ENCODE measurements at regions not wholly inside any gene's neighbourhood (a gene's known extent, or its start where the extent isn't known, plus 50 kb on each side); places are given as distances from the start of the nearest gene placed in this dataset.

DNA sequence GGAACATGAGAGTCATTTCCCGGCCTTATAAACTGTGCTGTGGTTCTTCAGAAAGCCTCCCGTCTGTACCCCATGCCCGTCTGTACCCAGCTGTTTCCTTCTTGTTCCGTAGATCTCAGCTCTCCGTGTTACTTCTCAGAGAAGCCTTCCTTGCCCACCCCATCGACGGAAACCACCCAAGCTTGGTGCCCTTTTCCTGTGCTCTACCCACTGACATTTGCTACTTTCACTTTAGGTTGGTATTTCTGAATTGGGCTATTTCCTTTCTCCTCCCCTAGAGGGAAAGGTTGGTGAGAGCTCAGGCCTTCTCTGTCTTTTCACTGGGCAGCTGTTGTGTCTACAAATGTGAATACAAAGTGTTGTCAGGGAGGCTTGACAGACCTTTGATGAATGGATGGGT, 764.5 kb upstream of the ADAMTS16 start:
- Histone ChIP-seq H3K27me3 (replicated peaks; ENCODE audit: insufficient read depth, low read length) (no peaks in the 10 kb centered on the region), H3K9ac (ENCODE audit: low read length) (no peak overlapping the region), H3K36me3 (replicated peaks; ENCODE audit: insufficient read depth, low read length) (no peaks in the 10 kb centered on the region), H2AFZ (ENCODE audit: low read length) (no peak overlapping the region), H3K4me1 (ENCODE audit: low read length) (no peaks in the 10 kb centered on the region), H3K9me3 (replicated peaks; ENCODE audit: insufficient read depth, low read length) (no peaks in the 10 kb centered on the region), H4K20me1 (ENCODE audit: insufficient read depth, low read length) (no peaks in the 10 kb centered on the region), H3F3A (ENCODE audit: insufficient read depth, low read length) (no peaks in the 10 kb centered on the region), H3K4me3 (ENCODE audit: low read length) (no peak overlapping the region), H3K79me2 (ENCODE audit: low read length) (no peaks in the 10 kb centered on the region), H3K27ac (ENCODE audit: low read length) (no peak overlapping the region), H3K4me2 (ENCODE audit: low read depth, low read length) (no peak overlapping the region), H3K9me2 (replicated peaks; ENCODE audit: insufficient read depth, low read length) (no peaks in the 10 kb centered on the region)
- TF ChIP-seq EZH2phosphoT487 (IDR thresholded peaks at IDR 0.05; ENCODE audit: low read length) (no peak), EZH2 (optimal IDR thresholded peaks at IDR 0.05; ENCODE audit: low read depth, low read length) (no peak)
- TF ChIP-seq, protein P1, sequence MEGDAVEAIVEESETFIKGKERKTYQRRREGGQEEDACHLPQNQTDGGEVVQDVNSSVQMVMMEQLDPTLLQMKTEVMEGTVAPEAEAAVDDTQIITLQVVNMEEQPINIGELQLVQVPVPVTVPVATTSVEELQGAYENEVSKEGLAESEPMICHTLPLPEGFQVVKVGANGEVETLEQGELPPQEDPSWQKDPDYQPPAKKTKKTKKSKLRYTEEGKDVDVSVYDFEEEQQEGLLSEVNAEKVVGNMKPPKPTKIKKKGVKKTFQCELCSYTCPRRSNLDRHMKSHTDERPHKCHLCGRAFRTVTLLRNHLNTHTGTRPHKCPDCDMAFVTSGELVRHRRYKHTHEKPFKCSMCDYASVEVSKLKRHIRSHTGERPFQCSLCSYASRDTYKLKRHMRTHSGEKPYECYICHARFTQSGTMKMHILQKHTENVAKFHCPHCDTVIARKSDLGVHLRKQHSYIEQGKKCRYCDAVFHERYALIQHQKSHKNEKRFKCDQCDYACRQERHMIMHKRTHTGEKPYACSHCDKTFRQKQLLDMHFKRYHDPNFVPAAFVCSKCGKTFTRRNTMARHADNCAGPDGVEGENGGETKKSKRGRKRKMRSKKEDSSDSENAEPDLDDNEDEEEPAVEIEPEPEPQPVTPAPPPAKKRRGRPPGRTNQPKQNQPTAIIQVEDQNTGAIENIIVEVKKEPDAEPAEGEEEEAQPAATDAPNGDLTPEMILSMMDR (IDR thresholded peaks at IDR 0.05; ENCODE audit: low read length) = no peak
- peak; percentile 11 for DNase-seq

DNA sequence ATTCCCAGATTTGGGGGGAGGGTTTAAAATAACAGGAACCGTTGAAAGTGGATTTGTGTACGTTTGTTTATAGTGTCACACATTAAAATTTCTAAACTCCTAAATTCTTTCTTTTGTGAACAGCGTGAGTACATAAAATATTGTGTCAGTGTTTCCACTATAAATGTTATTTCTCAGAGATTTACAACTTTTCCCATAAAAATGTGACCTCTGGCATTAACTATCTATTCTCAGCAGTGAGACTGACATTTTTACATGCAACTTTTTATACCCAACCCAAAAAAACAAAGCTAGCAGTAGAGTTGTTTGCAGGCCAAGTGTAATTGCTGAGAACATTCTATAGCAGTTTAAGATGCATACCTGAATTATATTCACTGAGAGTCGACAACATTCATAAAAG, 757.0 kb upstream of the ADAMTS16 start:
- no peak overlapping the region for H3K27ac ChIP-seq (ENCODE audit: low read length)
- no peak overlapping the region for H3K4me3 ChIP-seq (ENCODE audit: low read length)
- H2AFZ ChIP-seq (ENCODE audit: low read length) = no peak overlapping the region
- no peaks in the 10 kb centered on the region for H3K79me2 ChIP-seq (ENCODE audit: low read length)
- TF ChIP-seq, protein P1 (IDR thresholded peaks at IDR 0.05; ENCODE audit: low read length) = no peak
- TF ChIP-seq EZH2phosphoT487 (IDR thresholded peaks at IDR 0.05; ENCODE audit: low read length) (no peak), EZH2 (optimal IDR thresholded peaks at IDR 0.05; ENCODE audit: low read depth, low read length) (no peak)
- no peak overlapping the region for H3K4me2 ChIP-seq (ENCODE audit: low read depth, low read length)
- no peaks in the 10 kb centered on the region for H3K9me2 ChIP-seq (replicated peaks; ENCODE audit: insufficient read depth, low read length)
- no peak for DNase-seq
- no peaks in the 10 kb centered on the region for H3K36me3 ChIP-seq (replicated peaks; ENCODE audit: insufficient read depth, low read length)
- no peaks in the 10 kb centered on the region for H3K27me3 ChIP-seq (replicated peaks; ENCODE audit: insufficient read depth, low read length)
- no peaks in the 10 kb centered on the region for H3F3A ChIP-seq (ENCODE audit: insufficient read depth, low read length)
- no peak overlapping the region for H3K9ac ChIP-seq (ENCODE audit: low read length)
- H4K20me1 ChIP-seq (ENCODE audit: insufficient read depth, low read length) = no peaks in the 10 kb centered on the region
- no peaks in the 10 kb centered on the region for H3K9me3 ChIP-seq (replicated peaks; ENCODE audit: insufficient read depth, low read length)
- H3K4me1 ChIP-seq (ENCODE audit: low read length) = no peaks in the 10 kb centered on the region

DNA sequence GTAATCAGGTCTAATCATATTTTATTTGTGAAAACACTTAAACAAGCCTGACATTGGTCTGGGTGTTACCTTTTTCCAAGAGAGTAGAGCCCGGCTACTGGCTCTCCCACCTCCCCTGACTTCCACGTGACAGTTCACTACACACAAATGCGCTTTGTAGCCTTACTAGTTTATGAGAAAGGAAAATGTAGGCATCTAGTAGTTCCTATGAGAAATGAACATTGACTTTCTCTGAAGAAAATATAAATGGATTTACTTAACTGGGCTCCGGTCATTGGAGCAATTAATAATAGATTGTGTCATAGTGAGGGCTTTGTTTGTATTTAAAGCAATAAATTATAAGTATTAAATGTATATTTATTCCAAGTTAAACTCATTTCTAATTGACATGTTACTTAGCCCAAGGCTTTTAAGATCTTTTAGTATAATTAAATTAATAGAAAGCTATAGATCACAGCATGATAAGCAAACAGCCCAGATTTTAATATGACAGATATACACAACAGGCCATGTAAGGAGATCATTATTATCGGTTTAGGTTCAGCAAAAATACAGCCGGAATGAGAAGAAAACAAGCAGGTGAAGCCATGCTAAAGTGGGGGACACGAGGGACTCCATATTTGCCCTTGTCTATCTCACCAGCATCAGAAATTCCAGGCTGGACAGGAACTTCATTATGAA, 756.5 kb upstream of the ADAMTS16 start:
- H3K9me2 ChIP-seq (replicated peaks; ENCODE audit: insufficient read depth, low read length) = no peaks in the 10 kb centered on the region
- H2AFZ ChIP-seq (ENCODE audit: low read length) = no peak overlapping the region
- DNase-seq = no peak
- no peaks in the 10 kb centered on the region for H3F3A ChIP-seq (ENCODE audit: insufficient read depth, low read length)
- H3K27ac ChIP-seq (ENCODE audit: low read length) = no peak overlapping the region
- no peaks in the 10 kb centered on the region for H3K4me1 ChIP-seq (ENCODE audit: low read length)
- no peaks in the 10 kb centered on the region for H3K36me3 ChIP-seq (replicated peaks; ENCODE audit: insufficient read depth, low read length)
- no peaks in the 10 kb centered on the region for H4K20me1 ChIP-seq (ENCODE audit: insufficient read depth, low read length)
- no peaks in the 10 kb centered on the region for H3K9me3 ChIP-seq (replicated peaks; ENCODE audit: insufficient read depth, low read length)
- H3K9ac ChIP-seq (ENCODE audit: low read length) = no peak overlapping the region
- no peak overlapping the region for H3K4me2 ChIP-seq (ENCODE audit: low read depth, low read length)
- TF ChIP-seq EZH2 (optimal IDR thresholded peaks at IDR 0.05; ENCODE audit: low read depth, low read length) (no peak), EZH2phosphoT487 (IDR thresholded peaks at IDR 0.05; ENCODE audit: low read length) (no peak)
- TF ChIP-seq, protein P1 (IDR thresholded peaks at IDR 0.05; ENCODE audit: low read length) = no peak
- no peak overlapping the region for H3K4me3 ChIP-seq (ENCODE audit: low read length)
- no peaks in the 10 kb centered on the region for H3K27me3 ChIP-seq (replicated peaks; ENCODE audit: insufficient read depth, low read length)
- H3K79me2 ChIP-seq (ENCODE audit: low read length) = no peaks in the 10 kb centered on the region

Data from MM.1S (cell line).